NB4 (cell line): ENCODE measurements at regions not wholly inside any gene's neighbourhood (a gene's known extent, or its start where the extent isn't known, plus 50 kb on each side); places are given as distances from the start of the nearest gene placed in this dataset.

ENCODE experiments used
- MYC ChIP-seq: IDR thresholded peaks from 2 replicates; pipeline ENCODE4 v1.6.1; 2011; ENCODE audit warnings: low read depth, low read length
- POLR2A ChIP-seq: IDR thresholded peaks from 2 replicates; pipeline ENCODE4 v1.6.1; 2011; ENCODE audit warnings: mild to moderate bottlenecking; ENCODE audit not compliant: insufficient read length; ENCODE audit errors: extremely low read depth
- TF ChIP-seq, protein P1 (sequence below): IDR thresholded peaks from one replicate; pipeline ENCODE4 v1.5.1; 2012; ENCODE audit warnings: low read depth, low read length

DNA sequence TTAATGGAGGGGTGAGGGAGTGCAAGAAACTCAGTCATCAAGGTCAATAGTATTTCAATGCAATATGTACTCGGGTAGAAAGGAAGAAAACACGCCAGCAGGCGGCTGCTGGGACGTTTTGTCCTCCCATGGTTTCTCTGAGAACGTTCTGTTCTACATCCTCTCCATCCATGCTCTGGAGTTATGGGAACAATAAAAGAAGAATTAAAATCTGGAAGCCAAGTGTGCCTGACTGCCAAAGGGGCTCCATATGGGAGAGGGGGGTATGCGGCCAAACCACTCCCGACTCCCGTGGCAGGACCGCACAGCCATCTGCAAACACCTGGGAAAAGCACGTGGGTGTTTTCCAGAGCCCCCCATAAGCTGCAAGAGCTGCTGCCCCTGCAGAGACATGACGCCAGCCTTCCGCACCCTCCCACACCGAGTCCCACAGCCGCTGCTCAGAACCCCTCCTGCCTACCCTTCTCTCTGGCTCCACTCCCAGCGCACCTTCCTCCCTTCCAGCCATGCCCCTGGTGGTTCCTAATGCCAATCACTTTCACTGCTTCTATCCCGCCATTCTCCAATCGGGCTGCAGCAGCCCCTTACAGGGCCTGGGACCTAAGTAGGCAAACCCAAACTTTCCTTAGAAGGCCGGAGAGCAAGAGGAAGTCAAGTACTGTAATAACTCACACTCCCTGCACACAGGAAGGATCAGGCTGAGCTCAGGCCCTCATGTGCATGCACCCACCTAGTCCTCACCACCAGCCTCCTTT lies 241.6 kb downstream of the SYK start:
- TF ChIP-seq MYC (no peak), POLR2A (no peak)
- TF ChIP-seq, protein P1, sequence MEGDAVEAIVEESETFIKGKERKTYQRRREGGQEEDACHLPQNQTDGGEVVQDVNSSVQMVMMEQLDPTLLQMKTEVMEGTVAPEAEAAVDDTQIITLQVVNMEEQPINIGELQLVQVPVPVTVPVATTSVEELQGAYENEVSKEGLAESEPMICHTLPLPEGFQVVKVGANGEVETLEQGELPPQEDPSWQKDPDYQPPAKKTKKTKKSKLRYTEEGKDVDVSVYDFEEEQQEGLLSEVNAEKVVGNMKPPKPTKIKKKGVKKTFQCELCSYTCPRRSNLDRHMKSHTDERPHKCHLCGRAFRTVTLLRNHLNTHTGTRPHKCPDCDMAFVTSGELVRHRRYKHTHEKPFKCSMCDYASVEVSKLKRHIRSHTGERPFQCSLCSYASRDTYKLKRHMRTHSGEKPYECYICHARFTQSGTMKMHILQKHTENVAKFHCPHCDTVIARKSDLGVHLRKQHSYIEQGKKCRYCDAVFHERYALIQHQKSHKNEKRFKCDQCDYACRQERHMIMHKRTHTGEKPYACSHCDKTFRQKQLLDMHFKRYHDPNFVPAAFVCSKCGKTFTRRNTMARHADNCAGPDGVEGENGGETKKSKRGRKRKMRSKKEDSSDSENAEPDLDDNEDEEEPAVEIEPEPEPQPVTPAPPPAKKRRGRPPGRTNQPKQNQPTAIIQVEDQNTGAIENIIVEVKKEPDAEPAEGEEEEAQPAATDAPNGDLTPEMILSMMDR: no peak
